ENCODE measurements at regions not wholly inside any gene's neighbourhood (a gene's known extent, or its start where the extent isn't known, plus 50 kb on each side); places are given as distances from the start of the nearest gene placed in this dataset.

DNA sequence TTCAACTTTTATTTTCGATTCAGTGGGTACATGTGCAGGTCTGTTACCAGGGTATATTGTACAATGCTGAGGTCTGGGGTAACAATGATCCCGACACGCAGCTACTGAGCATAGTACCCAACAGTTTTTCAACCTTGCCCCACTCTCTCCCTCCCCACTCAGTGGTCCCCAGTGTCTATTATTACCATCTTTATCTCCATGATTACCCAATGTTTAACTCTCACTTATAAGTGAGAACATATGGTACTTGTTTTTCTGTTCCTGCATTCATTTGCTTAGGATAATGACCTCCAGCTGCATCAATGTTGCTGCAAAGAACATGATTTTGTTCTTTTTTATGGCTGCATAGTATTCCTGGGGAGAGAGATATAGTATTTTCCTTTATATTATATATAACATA is 75.7 kb upstream of the EPHB3 start:
- TF ChIP-seq, protein P1, sequence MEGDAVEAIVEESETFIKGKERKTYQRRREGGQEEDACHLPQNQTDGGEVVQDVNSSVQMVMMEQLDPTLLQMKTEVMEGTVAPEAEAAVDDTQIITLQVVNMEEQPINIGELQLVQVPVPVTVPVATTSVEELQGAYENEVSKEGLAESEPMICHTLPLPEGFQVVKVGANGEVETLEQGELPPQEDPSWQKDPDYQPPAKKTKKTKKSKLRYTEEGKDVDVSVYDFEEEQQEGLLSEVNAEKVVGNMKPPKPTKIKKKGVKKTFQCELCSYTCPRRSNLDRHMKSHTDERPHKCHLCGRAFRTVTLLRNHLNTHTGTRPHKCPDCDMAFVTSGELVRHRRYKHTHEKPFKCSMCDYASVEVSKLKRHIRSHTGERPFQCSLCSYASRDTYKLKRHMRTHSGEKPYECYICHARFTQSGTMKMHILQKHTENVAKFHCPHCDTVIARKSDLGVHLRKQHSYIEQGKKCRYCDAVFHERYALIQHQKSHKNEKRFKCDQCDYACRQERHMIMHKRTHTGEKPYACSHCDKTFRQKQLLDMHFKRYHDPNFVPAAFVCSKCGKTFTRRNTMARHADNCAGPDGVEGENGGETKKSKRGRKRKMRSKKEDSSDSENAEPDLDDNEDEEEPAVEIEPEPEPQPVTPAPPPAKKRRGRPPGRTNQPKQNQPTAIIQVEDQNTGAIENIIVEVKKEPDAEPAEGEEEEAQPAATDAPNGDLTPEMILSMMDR (IDR thresholded peaks at IDR 0.05): no peak
- no peak for TF ChIP-seq POLR2A (IDR thresholded peaks at IDR 0.05)
- no peak for TF ChIP-seq POLR2AphosphoS5 (IDR thresholded peaks at IDR 0.05; ENCODE audit: insufficient read depth in 1 of 2, low read depth in 1 of 2)

All from vagina (tissue), 2 donors.